NCI-H146 (cell line): ENCODE measurements at regions not wholly inside any gene's neighbourhood (a gene's known extent, or its start where the extent isn't known, plus 50 kb on each side); places are given as distances from the start of the nearest gene placed in this dataset.

Experiments used
- DNase-seq: peaks from one replicate; lab custom pipeline; 2025; lab: John Stamatoyannopoulos, UW

GRCh38 chr20:39700528-39700927, 738.4 kb downstream of the DHX35 start:
- DNase-seq, result no peak

GRCh38 chr20:39699166-39699725, 737.1 kb downstream of the DHX35 start:
- DNase-seq, result no peak

DNA sequence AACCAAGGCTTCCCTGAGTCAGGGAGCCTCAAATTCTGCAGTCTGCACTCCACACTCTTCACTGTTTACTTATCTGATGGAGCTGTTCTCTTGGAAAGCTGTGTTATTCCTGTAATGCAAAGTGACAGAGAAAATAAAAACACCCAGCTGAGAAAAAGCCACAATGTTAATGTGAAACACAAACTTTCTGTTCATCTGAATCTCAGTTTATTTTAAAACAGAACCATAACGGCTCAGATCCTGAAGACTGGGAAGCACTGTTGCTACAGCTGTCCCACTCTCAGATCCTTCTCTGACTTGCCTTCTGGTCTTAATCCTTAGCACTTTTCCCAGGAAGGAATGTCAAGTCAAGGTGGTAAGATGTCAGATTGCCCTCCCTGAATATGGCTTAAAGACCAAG, 736.6 kb downstream of the DHX35 start:
- no peak for DNase-seq

DNA sequence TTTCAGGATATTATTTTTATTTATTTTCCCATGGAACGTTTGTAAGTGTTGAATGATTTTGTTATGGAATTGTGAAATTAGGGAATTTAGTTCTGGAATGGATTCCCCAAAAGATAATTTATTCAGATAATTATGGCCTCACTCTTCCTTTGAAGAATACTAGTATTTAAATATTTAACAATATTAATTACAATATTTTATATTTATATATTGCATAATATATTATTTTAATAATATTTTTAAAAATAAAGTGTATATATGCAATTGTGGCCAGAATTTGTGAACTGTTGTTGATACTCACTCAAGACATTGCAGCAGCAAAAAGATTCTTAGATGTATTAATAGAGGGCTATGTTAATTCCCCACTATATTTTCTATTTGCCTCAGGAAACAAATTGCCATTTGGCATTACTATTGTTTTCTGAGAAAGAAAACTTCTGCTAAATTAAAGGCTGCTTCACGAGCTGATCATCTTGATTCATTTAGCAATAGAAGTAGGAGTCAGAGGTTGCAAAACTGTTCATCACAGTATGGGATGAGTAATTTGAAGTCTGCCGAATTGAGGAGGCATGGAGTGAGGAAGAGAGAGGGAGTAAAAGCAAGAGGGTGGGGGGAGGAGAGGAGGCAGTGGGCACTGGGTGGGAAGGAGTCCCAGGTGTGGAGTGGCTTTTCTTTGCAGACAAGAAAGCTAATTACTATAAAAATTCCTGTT, 729.2 kb downstream of the DHX35 start:
- no peak for DNase-seq

GRCh38 chr20:39676857-39677391, 714.8 kb downstream of the DHX35 start:
- no peak for DNase-seq

DNA sequence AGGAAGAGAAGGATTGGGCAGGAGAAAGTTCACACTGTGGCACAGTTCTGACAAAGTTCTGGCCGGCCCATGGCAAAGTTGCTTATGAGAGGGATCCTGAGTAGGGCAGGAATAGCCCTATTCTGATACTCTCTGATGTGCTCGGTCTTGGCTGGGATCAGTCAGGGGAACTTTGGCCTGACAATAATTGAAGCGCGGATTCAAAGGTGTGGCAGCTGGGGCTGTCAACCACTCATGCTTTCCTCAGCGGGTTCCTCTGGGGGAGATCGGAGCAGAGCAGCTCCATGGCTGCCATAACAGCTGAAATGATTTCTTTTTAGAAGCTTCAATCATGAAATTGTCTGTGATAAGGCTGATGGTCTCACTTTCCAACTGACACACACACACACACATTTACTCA, 714.1 kb downstream of the DHX35 start:
- no peak for DNase-seq

- no peak for DNase-seq
These were observed 712.7 kb downstream of the DHX35 start for GRCh38 chr20:39674842-39675241.

DNA sequence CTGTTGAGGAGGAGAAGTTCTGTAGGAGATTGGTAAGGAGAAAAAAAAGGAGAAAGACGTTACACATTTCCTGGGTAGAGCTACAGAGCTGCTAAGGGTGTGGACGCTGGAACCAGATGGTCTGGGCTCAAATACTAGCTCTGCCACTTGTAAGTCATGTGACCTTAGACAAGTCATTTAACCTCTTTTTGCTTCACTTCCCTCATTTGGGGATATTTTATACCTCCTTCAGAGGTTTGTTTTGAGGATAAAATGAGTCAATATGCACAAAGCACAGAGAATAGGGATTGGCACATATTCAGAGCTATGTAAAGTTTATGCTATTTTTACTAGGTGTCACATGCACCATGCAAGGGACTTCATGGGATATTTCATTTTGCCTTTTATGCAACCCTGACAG, 708.8 kb downstream of the DHX35 start:
- no peak for DNase-seq

DNA sequence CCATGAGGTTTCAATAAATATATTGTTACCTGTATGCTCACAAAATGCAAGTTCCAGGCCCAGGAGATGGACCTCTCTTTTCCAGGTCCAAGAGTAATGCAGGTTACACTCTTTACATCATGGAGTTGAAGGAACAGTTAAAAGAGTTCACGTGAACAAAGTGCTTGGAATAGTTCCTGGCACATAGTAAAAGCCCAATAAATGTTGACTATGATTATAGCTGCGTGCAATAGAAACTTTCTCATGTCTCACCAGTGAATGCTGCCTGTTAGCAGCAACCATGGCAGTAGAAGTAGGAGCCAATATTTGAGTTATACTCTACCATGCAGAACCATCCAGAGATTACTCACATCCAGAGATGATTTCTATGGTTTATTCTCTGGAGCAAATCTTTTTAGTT, 707.5 kb downstream of the DHX35 start:
- no peak for DNase-seq

DNA sequence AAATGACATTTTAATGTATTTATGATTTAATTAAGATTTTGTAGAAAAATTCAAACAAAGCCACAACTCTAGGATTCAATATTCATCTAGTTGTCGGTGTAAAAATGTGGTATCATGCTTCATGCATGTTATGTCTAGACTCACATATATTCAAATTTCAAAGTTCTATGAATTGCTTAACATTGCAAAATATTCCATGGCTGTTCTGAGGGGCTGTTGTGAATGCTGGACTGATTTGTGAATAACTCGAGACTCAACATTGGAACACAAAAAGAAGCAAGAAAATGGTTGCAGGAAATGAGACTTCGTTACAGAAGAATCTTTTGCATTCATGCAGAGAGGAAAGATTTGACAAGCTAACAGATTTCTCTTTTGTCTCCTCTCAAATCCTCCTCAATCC, 705.9 kb downstream of the DHX35 start:
- no peak for DNase-seq

- DNase-seq, result no peak
These were observed 699.7 kb downstream of the DHX35 start for GRCh38 chr20:39661833-39662232.

DNA sequence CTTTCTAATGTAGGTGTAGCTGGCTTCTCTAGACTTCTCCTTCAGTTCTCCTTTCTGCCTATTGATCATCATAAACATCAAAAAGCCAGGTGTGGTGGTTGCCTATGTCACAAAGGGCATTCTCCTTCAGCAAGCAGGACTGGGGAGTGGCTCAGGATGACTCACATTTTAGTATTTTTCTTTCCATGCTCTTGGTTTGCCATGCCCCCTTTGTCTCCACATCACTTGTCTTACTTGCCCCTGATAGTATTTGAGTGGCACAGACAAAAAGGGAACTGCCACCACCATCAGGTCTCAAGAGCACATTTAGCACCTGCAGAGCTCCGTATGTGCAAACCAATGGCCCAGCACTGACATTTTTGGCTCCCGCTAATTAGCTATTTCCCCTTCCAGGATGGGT, 698.8 kb downstream of the DHX35 start:
- no peak for DNase-seq

- no peak for DNase-seq
These were observed 698.1 kb downstream of the DHX35 start for GRCh38 chr20:39660226-39660625.

DNA sequence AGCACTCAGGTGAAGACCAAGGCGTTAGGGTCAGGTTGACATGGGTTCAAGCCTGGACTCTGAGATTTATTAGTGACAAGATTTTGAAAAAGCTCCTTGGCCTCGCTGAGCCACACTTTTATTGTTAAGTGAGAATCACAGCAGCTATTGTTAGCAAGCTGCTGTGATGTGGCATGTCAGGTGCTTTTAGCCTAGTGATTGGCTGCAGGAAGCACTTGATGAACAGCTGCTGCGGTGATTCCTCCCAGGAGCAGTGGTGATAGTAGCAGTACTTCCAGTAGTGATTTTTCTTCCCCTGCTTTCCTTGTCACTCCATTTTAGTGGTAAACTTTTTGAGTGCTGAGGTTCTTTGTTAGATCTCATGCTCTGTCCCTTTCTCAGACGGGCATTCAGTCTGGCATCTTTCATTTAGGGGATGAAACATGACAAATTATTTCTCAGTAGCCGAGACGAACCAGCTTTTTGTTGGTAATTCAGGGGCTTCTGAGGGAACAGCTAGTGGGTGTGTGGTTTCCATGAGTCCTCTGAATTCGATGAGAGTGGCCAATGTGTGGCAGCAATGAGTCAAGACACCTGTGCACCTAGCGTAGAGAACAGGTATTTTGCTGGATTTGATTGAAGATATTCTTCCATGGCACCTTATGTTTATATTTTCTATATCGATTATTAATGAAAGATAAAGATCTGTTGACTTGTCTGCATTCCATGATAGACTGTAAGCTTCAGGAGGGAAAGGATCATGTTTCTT, 696.7 kb downstream of the DHX35 start:
- no peak for DNase-seq

- no peak for DNase-seq
These were observed 692.0 kb downstream of the DHX35 start for GRCh38 chr20:39654171-39654570.

GRCh38 chr20:39651645-39652325, 689.6 kb downstream of the DHX35 start:
- DNase-seq, result no peak

DNA sequence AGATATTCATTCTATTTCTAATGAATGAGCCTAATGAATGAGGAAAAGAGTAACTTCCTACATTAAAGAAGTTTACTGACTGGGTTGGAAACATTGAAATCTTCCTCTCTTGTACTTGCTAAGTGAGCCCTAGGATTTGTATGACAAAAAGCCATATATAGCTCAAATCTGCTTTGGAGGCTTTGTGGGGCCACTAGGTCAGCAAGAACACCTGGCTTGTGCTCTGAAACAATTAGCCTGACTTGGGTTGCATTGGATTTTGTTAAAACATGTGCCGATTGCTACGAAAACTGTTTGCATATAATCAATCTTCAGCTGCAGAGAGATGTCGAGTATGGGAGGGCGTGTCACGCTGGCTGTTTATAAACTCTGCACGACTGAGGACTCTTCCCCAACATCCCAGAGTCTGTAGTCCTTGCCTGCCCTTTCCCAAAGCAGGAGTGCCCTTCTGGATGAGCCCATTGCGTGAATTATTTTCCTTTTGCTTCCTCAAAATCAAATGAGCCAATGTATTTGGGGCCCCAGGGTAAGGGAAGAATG, 684.8 kb downstream of the DHX35 start:
- DNase-seq, result no peak

- peak; percentile 40 for DNase-seq
These were observed 683.0 kb downstream of the DHX35 start for GRCh38 chr20:39645131-39645530.

DNA sequence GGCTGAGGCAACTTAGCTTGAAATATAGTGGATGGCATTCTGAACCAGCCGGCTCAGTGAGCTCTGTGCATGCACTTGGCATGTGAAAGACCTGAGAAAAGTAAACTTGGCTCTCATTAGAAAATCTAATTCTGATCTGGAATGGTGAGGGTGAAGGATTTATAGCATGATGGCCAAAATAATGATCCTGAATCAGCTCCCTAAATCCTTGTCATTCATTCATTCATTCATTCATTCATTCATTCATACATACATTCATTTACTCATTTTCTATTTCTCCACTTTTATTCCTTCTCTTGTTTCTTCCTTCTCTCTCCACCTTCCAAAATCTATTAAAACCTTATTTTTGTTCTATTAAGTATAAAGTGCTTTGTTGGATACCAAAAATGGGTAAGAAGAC, 681.1 kb downstream of the DHX35 start:
- no peak for DNase-seq

- DNase-seq, result no peak
These were observed 679.3 kb downstream of the DHX35 start for GRCh38 chr20:39641423-39641822.

DNA sequence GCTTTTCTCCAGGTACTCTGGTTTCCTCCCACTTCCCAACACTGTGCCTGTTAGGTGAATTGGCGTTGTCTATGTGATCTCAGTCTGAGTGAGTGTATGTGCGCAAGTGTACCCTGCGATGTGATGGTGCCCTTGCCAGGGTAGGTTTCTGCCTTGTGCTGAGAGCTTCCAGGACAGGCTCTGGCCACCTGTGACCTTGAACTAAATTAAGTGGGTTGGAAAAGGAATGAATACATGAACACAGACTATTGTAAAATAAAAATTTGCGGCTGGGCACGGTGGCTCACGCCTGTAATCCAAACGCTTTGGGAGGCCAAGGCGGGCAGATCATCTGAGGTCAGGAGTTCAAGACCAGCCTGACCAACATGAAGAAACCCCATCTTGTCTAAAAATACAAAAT, 678.0 kb downstream of the DHX35 start:
- no peak for DNase-seq

- no peak for DNase-seq
These were observed 676.6 kb downstream of the DHX35 start for GRCh38 chr20:39638731-39639130.
